Right kidney (tissue), 1 donor: ENCODE measurements at regions not wholly inside any gene's neighbourhood (a gene's known extent, or its start where the extent isn't known, plus 50 kb on each side); places are given as distances from the start of the nearest gene placed in this dataset.

Source experiments
- DNase-seq: peaks from one replicate; pipeline ENCODE4 v3.0.0-alpha.2; 2016

- DNase-seq = no peak
These were observed 123.6 kb upstream of the SLC35B3 start for GRCh38 chr6:8558953-8559352.

GRCh38 chr6:8557014-8557748, 121.8 kb upstream of the SLC35B3 start:
- DNase-seq = no peak

- no peak for DNase-seq
These were observed 121.1 kb upstream of the SLC35B3 start for GRCh38 chr6:8556370-8557013.

GRCh38 chr6:8551993-8552392, 116.6 kb upstream of the SLC35B3 start:
- no peak for DNase-seq

- no peak for DNase-seq
These were observed 116.0 kb upstream of the SLC35B3 start for GRCh38 chr6:8551386-8551785.

- peak; percentile 10 for DNase-seq
These were observed 113.9 kb upstream of the SLC35B3 start for GRCh38 chr6:8549074-8549790.

GRCh38 chr6:8546496-8546895, 111.2 kb upstream of the SLC35B3 start:
- DNase-seq = no peak

GRCh38 chr6:8545336-8545735, 110.0 kb upstream of the SLC35B3 start:
- no peak for DNase-seq

GRCh38 chr6:8543714-8544113, 108.4 kb upstream of the SLC35B3 start:
- no peak for DNase-seq

- DNase-seq = no peak
These were observed 104.1 kb upstream of the SLC35B3 start for GRCh38 chr6:8539453-8539852.

GRCh38 chr6:8536122-8536521, 100.8 kb upstream of the SLC35B3 start:
- no peak for DNase-seq

- no peak for DNase-seq
These were observed 100.2 kb upstream of the SLC35B3 start for GRCh38 chr6:8535519-8535918.

GRCh38 chr6:8530785-8531435, 95.6 kb upstream of the SLC35B3 start:
- peak; percentile 15 for DNase-seq

GRCh38 chr6:8529250-8529649, 93.9 kb upstream of the SLC35B3 start:
- no peak for DNase-seq

- DNase-seq = no peak
These were observed 92.5 kb upstream of the SLC35B3 start for GRCh38 chr6:8527818-8528217.

- DNase-seq = no peak
These were observed 91.3 kb upstream of the SLC35B3 start for GRCh38 chr6:8526624-8527023.

GRCh38 chr6:8525370-8525769, 90.0 kb upstream of the SLC35B3 start:
- DNase-seq = no peak

- no peak for DNase-seq
These were observed 77.8 kb upstream of the SLC35B3 start for GRCh38 chr6:8513174-8513573.

- DNase-seq = no peak
These were observed 71.9 kb upstream of the SLC35B3 start for GRCh38 chr6:8507286-8507685.

GRCh38 chr6:8506126-8506525, 70.8 kb upstream of the SLC35B3 start:
- DNase-seq = no peak

GRCh38 chr6:8499540-8499939, 64.2 kb upstream of the SLC35B3 start:
- peak; percentile 3 for DNase-seq

- no peak for DNase-seq
These were observed 59.4 kb upstream of the SLC35B3 start for GRCh38 chr6:8494730-8495129.

- DNase-seq = no peak
These were observed 57.3 kb upstream of the SLC35B3 start for GRCh38 chr6:8492536-8493133.
